HG03558 (cell line): ENCODE measurements at regions not wholly inside any gene's neighbourhood (a gene's known extent, or its start where the extent isn't known, plus 50 kb on each side); places are given as distances from the start of the nearest gene placed in this dataset.
"Not testable (repeated sequence)": the region's sequence is repeated elsewhere in the genome, so short reads cannot be mapped to it uniquely, and the experiment has no call there.

Source experiments
- ATAC-seq: cut with Tn5 transposase; IDR thresholded peaks from one replicate; pipeline ENCODE4 v1.9.1; 2021; ENCODE audit warnings: moderate number of reproducible peaks; ENCODE audit not compliant: unreplicated experiment; ENCODE audit errors: extremely low read depth

DNA sequence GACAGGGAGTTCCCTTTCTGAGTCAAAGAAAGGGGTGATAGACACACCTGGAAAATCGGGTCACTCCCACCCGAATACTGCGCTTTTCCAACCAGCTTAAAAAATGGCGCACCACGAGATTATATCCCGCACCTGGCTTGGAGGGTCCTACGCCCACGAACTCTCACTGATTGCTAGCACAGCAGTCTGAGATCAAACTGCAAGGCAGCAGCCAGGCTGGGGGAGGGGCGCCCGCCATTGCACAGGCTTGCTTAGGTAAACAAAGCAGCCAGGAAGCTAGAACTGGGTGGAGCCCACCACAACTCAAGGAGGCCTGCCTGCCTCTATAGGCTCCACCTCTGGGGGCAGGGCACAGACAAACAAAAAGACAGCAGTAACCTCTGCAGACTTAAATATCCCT is 132.3 kb upstream of the ISL1 start:
- ATAC-seq = not testable (repeated sequence)

DNA sequence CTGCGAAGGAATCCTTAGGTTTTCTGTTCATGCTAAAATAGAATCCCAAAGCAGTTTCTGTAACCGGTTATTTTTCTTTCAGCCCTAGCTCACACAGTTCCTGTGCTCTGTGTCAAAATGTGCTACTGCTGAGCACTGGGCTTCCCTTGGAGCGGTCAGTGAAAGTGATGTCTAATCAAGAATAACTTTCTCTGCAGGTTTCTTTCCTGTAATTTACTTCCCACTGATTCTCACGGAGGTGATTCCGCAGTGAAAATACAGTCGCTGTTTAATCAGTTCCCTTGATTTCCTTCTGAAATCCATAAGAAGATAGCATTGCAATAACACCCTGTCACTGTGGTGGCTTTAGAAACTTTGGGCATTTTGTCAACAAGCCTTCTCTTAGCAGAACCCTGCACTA is 112.0 kb upstream of the ISL1 start:
- ATAC-seq = no peak

DNA sequence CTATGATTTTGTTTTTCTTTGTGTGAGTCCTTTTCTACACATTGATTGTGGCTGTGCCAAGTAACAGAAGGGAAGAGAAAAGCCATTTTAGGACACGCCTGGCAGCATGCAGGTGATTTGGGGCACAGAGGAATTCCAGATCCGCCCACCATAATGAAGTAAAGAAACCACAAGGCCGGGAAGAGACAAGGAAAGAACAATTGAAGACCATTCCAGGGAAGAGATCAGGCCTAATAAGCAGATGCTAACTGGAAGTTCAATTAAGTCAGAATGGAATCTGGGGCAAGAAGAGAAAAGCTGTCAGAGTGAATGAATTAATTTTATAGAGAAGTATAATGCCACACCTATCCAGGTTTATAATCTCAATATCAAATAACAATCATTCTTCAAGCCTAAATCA is 110.2 kb upstream of the ISL1 start:
- no peak for ATAC-seq

DNA sequence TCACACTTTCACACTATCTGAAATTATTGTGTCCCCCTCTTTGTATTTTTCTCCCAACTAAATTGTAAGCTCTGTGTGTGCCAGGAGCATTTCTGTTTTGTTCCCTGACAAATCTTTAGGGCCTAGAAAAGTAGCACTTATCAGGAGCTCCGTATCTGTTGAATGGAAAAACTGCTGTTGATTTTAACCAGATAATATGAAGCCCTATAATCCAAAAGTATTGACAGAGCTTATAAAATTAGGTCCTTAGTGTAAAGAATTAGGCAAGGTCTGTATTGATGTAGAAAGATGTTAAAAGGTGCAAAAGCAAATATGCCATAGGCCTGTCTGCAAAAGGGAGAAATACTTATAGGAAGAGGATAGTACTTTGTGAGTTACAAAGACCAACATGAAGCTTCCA is 109.4 kb upstream of the ISL1 start:
- ATAC-seq = no peak

DNA sequence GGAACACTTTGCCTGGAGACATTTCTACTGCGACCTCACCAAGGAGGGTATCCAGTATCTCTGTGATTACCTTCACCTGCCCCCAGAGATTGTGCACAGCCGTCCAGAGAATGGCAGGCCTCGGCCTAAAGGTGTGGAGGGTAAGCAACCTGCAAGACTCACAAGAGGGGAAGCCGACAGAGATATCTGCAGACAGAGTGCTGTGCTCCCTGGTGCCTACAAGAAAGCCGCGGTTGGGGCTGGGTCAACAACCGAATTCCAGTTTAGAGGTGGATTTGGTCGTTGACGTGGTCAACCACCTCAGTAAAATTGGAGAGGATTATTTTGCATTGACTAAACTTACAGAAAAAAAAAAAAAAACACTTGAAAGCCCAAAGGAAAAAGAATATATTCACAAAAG is 107.8 kb upstream of the ISL1 start:
- ATAC-seq = no peak

DNA sequence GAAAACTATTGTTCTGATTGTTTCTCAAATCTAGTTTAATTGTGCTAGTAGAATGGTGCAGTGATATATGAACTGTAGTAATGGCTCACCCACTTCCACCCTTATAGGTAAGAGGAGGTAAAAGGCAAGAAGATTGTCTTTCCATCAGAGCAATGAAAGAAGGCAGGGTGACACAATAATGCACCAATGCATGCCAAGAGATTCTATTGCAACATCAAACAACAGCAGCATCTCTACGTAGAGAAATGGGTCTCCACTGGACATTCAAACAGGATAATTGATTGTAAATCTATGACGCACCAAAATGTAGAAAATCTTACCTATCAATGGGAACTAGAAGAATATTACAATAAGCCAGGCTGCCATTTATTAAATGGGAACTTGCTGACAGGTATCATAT is 107.0 kb upstream of the ISL1 start:
- ATAC-seq = no peak

DNA sequence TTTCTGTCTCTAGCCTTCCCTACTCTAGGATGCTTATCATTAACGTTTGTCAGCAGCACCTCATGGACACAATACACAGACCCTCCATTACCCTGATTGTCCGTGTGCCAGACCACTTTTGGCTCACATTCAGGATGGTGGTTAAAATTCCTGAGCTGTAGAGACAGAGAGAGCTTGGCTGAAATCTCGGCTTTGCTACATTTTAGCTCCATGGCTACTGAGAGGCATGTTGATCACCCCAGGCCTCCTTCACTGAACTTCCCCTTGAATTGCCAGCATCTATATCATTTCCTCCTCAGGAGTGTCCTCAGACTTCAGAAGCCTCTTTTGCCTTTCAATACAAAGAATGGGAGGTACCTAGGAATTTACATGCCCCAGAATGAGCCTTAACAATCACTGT is 104.7 kb upstream of the ISL1 start:
- no peak for ATAC-seq

DNA sequence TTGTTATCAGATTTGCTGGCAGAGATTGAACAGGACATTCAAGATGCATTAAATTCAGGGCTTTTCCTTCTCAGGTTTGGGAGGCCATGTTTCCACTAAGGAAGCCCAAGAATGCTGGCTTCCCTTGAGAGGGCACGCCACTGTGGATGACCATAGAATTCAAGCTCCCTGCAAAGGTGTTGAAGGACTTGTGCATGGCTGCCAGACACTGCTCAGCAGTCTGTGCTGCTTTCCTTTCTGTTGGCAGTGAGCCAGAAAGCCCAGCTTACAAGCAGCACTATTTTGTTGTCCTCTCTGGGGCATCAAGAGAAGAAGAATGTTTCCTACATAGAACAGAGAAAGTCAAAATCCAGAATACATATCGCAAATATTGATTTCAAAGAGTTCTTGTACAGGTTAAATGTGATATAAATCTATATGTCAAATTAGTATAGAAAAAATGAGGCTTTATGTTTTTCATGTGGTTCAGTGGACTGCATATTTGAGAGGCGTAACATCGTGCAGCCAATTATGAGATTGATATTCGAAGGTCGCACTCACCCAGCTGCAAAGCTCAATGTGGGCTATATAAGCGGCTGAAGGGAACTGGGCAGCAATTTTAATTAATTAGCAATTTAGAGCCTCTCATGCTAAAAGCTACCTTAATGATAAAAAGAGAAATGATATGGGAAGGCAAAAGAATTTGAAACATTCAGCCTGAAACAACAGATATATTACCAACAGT is 103.1 kb upstream of the ISL1 start:
- ATAC-seq = no peak

DNA sequence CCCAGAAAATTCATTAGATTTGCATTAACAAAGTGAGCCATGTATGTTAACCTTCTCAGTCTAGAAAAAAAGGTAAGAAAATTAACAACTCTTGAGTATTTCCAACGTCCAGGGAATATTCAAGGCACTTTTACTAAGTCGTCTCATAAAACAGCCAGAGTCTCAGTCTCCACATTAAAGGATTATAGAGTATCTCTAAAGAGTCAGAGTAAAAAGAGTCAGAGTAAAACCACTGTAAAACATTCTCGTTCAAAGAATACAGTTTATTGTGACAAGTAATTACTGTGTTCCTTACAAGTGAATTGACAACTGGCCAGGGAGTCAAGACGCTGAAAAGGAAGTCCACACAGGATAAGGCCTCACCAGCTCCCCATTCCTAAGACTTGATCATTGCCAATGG is 97.2 kb upstream of the ISL1 start:
- ATAC-seq = no peak

DNA sequence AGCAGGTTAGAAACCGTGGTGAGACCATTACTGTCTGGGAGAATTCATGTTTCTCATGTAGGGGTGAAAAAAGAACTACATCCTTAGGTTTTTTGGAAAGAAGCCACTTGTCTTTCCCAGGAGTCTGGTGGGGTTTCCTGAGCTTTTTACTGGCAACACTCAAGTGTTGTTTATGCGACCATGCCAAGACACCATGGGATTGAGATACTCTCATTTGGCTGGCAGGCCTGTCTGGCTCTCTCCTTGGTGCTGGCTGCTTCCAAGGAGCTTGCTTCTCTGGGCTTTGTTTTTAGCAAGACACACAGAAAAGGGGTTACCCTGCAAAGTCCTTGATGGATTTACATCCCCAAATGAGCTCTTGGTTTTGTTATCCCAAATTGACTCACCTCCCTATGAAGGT is 80.9 kb upstream of the ISL1 start:
- ATAC-seq = no peak

DNA sequence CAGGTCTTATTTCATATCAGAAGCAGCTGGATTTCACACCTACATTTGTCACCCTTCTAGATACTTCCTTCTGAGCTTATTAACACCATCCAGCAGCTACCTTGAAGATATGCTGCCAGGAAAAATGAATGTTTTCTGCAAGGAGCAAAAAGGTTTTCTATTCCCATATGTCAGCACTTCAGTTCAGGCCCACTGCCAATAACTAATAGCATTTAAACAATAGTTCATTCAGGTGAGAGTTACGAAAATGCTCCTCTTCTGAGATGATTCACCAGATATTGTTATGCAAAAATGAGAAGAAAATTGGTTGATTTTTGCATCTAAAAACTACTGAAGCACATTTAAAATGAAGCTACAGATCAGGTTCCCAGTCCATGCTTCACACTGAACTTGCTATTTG is 56.4 kb upstream of the ISL1 start:
- no peak for ATAC-seq
